H1 (cell line): ENCODE measurements at regions not wholly inside any gene's neighbourhood (a gene's known extent, or its start where the extent isn't known, plus 50 kb on each side); places are given as distances from the start of the nearest gene placed in this dataset.

Source experiments
- CTCF ChIA-PET: fragments of 300-600 bp; sonication (Branson Sonifier 250); formaldehyde crosslinking; loops from one replicate; lab custom pipeline; 2021; ENCODE audit not compliant: partially characterized antibody; lab: Charles Lee
- POLR2A ChIA-PET: fragments of 300-600 bp; sonication (Branson Sonifier 250); formaldehyde crosslinking; loops from one replicate; lab custom pipeline; 2021; ENCODE audit warnings: inconsistent platforms; ENCODE audit not compliant: partially characterized antibody; lab: Charles Lee
- DNase-seq, 2 experiments: peaks; one replicate each; pipeline versions ENCODE4 v3.0.0 to v3.0.0-alpha.2; 2010 to 2022; ENCODE audit warnings: low spot score in 2 of 2, low read depth in 1 of 2, mixed read lengths in 1 of 2
- FAIRE-seq: peaks from 2 replicates; lab custom pipeline; 2011; peaks lifted over from hg19 to GRCh38; lab: Jason Lieb, UNC
- H2AFZ ChIP-seq: 2 replicates; pipeline ENCODE4 v1.8.1; 2012; ENCODE audit warnings: low read length, inconsistent platforms
- H2AK5ac ChIP-seq: 2 replicates; pipeline ENCODE4 v1.6.1; 2013; ENCODE audit warnings: low read depth, low read length
- H2BK120ac ChIP-seq: replicated peaks from 2 replicates; pipeline ENCODE3; 2013; ENCODE audit warnings: low read depth, low read length, inconsistent platforms
- H2BK12ac ChIP-seq: 2 replicates; pipeline ENCODE4 v1.6.1; 2013; ENCODE audit warnings: low read depth, low read length
- H2BK15ac ChIP-seq: 2 replicates; pipeline ENCODE4 v1.6.1; 2013; ENCODE audit warnings: low read length
- H2BK20ac ChIP-seq: 2 replicates; pipeline ENCODE4 v1.6.1; 2013; ENCODE audit warnings: low read length
- H2BK5ac ChIP-seq: 2 replicates; pipeline ENCODE4 v1.6.1; 2013; ENCODE audit warnings: low read depth, low read length
- H3K14ac ChIP-seq: 2 replicates; pipeline ENCODE4 v1.6.1; 2013; ENCODE audit warnings: inconsistent platforms; ENCODE audit not compliant: insufficient read length
- H3K18ac ChIP-seq: 2 replicates; pipeline ENCODE4 v1.6.1; 2013; ENCODE audit warnings: low read length; ENCODE audit errors: extremely low read depth
- H3K23ac ChIP-seq: 2 replicates; pipeline ENCODE4 v1.6.1; 2013; ENCODE audit warnings: inconsistent platforms; ENCODE audit not compliant: insufficient read length
- H3K23me2 ChIP-seq: 2 replicates; pipeline ENCODE4 v1.6.1; 2013; ENCODE audit warnings: low read depth, low read length
- H3K27ac ChIP-seq: 2 replicates; pipeline ENCODE4 v1.6.1; 2011; ENCODE audit warnings: low read depth, low read length, inconsistent platforms
- H3K27me3 ChIP-seq, 4 experiments: replicated peaks in 1 of 4; 1 replicate in 1 of 4; 2 replicates in 3 of 4; pipeline versions ENCODE4 v1.6.1 to v1.8.1; 2011 to 2013; ENCODE audit warnings: low read length in 3 of 4, mild to moderate bottlenecking in 3 of 4, inconsistent platforms in 2 of 4, mixed read lengths in 2 of 4, moderate library complexity in 1 of 4; ENCODE audit not compliant: control insufficient read depth in 3 of 4, insufficient read depth in 3 of 4; ENCODE audit errors: extremely low read depth in 1 of 4
- H3K36me3 ChIP-seq, 4 experiments: 2 replicates each; pipeline versions ENCODE4 v1.6.1 to v1.8.1; 2011 to 2013; ENCODE audit warnings: mild to moderate bottlenecking in 4 of 4, low read length in 3 of 4, moderate library complexity in 2 of 4, control low read depth in 1 of 4, inconsistent platforms in 1 of 4; ENCODE audit not compliant: insufficient read depth in 4 of 4, control insufficient read depth in 2 of 4
- H3K4ac ChIP-seq: replicated peaks from 2 replicates; pipeline ENCODE3; 2013; ENCODE audit warnings: low read length, low read depth, mixed read lengths, inconsistent platforms; ENCODE audit not compliant: insufficient read length
- H3K4me1 ChIP-seq, 4 experiments: replicated peaks in 1 of 4; 1 replicate in 1 of 4; 2 replicates in 3 of 4; pipeline versions ENCODE4 v1.6.1 to v1.8.1; 2011 to 2013; ENCODE audit warnings: low read length in 3 of 4, inconsistent platforms in 2 of 4, mixed read lengths in 1 of 4; ENCODE audit not compliant: insufficient read depth in 4 of 4, control insufficient read depth in 3 of 4
- H3K4me2 ChIP-seq, 2 experiments: 2 replicates each; pipeline versions ENCODE4 v1.6.1 to v1.8.1; 2011 to 2013; ENCODE audit warnings: low read depth in 2 of 2, low read length in 2 of 2, control low read depth in 1 of 2, inconsistent platforms in 1 of 2, mild to moderate bottlenecking in 1 of 2; ENCODE audit not compliant: insufficient read depth in 1 of 2
- H3K4me3 ChIP-seq, 4 experiments: fragments of 200-600, 300-600 bp in 1 of 4; sonication (generic), shearing (Covaris generic), sonication (Bioruptor Twin) in 1 of 4; 2 replicates each; pipeline versions ENCODE4 v1.5.1 to v1.8.1; 2011 to 2016; ENCODE audit warnings: low read length in 4 of 4, low read depth in 3 of 4, control low read depth in 2 of 4, inconsistent platforms in 2 of 4, mild to moderate bottlenecking in 2 of 4, mixed read lengths in 1 of 4, moderate library complexity in 1 of 4; ENCODE audit not compliant: insufficient read depth in 2 of 4; ENCODE audit errors: extremely low read depth in 1 of 4
- H3K56ac ChIP-seq: replicated peaks from 2 replicates; pipeline ENCODE3; 2013; ENCODE audit warnings: low read depth, mild to moderate bottlenecking, mixed read lengths, low read length, inconsistent platforms; ENCODE audit not compliant: insufficient read length
- H3K79me1 ChIP-seq: 2 replicates; pipeline ENCODE4 v1.6.1; 2013; ENCODE audit warnings: low read depth, low read length, control low read depth
- H3K79me2 ChIP-seq, 2 experiments: 2 replicates each; pipeline versions ENCODE4 v1.6.1 to v1.8.1; 2012 to 2013; ENCODE audit warnings: low read length in 2 of 2, mild to moderate bottlenecking in 2 of 2, inconsistent platforms in 1 of 2; ENCODE audit not compliant: insufficient read depth in 2 of 2, control insufficient read depth in 1 of 2
- H3K9ac ChIP-seq, 4 experiments: replicated peaks in 1 of 4; 1 replicate in 1 of 4; 2 replicates in 3 of 4; pipeline versions ENCODE4 v1.6.1 to v1.8.1; 2011 to 2013; ENCODE audit warnings: low read depth in 3 of 4, low read length in 3 of 4, control low read depth in 2 of 4, mild to moderate bottlenecking in 2 of 4, moderate library complexity in 2 of 4, inconsistent platforms in 1 of 4; ENCODE audit errors: extremely low read depth in 1 of 4
- H3K9me3 ChIP-seq, 2 experiments: 2 replicates each; pipeline versions ENCODE4 v1.6.1 to v1.8.1; 2012 to 2013; ENCODE audit warnings: mild to moderate bottlenecking in 2 of 2, moderate library complexity in 2 of 2, control low read depth in 1 of 2, inconsistent platforms in 1 of 2, low read depth in 1 of 2, low read length in 1 of 2, mixed read lengths in 1 of 2; ENCODE audit not compliant: insufficient read depth in 2 of 2
- H4K20me1 ChIP-seq, 2 experiments: replicated peaks in 1 of 2; 2 replicates each; pipeline versions ENCODE3 to v1.8.1; 2011 to 2013; ENCODE audit warnings: inconsistent platforms in 2 of 2, low read length in 2 of 2, mild to moderate bottlenecking in 1 of 2; ENCODE audit not compliant: insufficient read depth in 2 of 2, control insufficient read depth in 1 of 2
- H4K5ac ChIP-seq: 2 replicates; pipeline ENCODE4 v1.6.1; 2013; ENCODE audit warnings: low read length, low read depth, mixed read lengths, inconsistent platforms; ENCODE audit not compliant: insufficient read length
- H4K8ac ChIP-seq: 2 replicates; pipeline ENCODE4 v1.8.0; 2013; ENCODE audit warnings: mild to moderate bottlenecking, moderate library complexity, low read length, inconsistent platforms; ENCODE audit not compliant: insufficient read depth; ENCODE audit errors: extremely low read depth
- H4K91ac ChIP-seq: replicated peaks from 2 replicates; pipeline ENCODE3; 2013; ENCODE audit warnings: low read length, mixed read lengths, inconsistent platforms; ENCODE audit not compliant: insufficient read length
- CEBPB ChIP-seq: IDR thresholded peaks from 2 replicates; pipeline ENCODE4 v1.6.1; 2012; ENCODE audit warnings: low read depth, low read length
- CHD1 ChIP-seq: IDR thresholded peaks from 2 replicates; pipeline ENCODE4 v1.6.1; 2012; ENCODE audit warnings: low read depth, low read length, improper control_type of control experiment
- EGR1 ChIP-seq: IDR thresholded peaks from 2 replicates; pipeline ENCODE4 v1.6.1; 2011; ENCODE audit warnings: low read depth, low read length, borderline replicate concordance
- EZH2 ChIP-seq: fragments of 200-600 bp; sonication (generic); IDR thresholded peaks from 2 replicates; pipeline ENCODE4 v1.7.1; 2012; ENCODE audit warnings: low read depth, mild to moderate bottlenecking, moderate library complexity, low read length, inconsistent platforms; ENCODE audit not compliant: severe bottlenecking
- GABPA ChIP-seq: IDR thresholded peaks from 2 replicates; pipeline ENCODE4 v1.6.1; 2011; ENCODE audit warnings: mild to moderate bottlenecking, low read length, moderate library complexity, borderline replicate concordance; ENCODE audit not compliant: insufficient read depth
- GTF2F1 ChIP-seq: IDR thresholded peaks from 2 replicates; pipeline ENCODE4 v1.6.1; 2012; ENCODE audit warnings: low read depth, low read length, improper control_type of control experiment, borderline replicate concordance
- HDAC2 ChIP-seq, 2 experiments: fragments of 300-600 bp in 1 of 2; sonication (generic) in 1 of 2; IDR thresholded peaks; 2 replicates each; pipeline ENCODE4 v1.6.1; 2011 to 2012; ENCODE audit warnings: low read depth in 2 of 2, low read length in 2 of 2, mild to moderate bottlenecking in 2 of 2, moderate library complexity in 2 of 2, borderline replicate concordance in 1 of 2, inconsistent platforms in 1 of 2
- SIN3A ChIP-seq, 2 experiments: IDR thresholded peaks in 1 of 2; conservative IDR thresholded peaks in 1 of 2; 2 replicates each; pipeline ENCODE4 v1.6.1; 2011 to 2012; ENCODE audit warnings: low read length in 2 of 2, improper control_type of control experiment in 1 of 2, low read depth in 1 of 2, mild to moderate bottlenecking in 1 of 2
- SP2 ChIP-seq: IDR thresholded peaks from 2 replicates; pipeline ENCODE4 v1.6.1; 2012; ENCODE audit warnings: mild to moderate bottlenecking, low read length, inconsistent platforms
- TAF1 ChIP-seq: IDR thresholded peaks from 2 replicates; pipeline ENCODE4 v1.6.1; 2011; ENCODE audit warnings: mild to moderate bottlenecking, low read depth, low read length
- TEAD4 ChIP-seq: IDR thresholded peaks from 2 replicates; pipeline ENCODE4 v1.6.1; 2012; ENCODE audit warnings: low read depth, low read length, inconsistent platforms, mixed read lengths
- WGBS, 2 experiments: shearing (Covaris generic) in 1 of 2; methylation state at CpG; one replicate each; pipeline versions ENCODE4 v1.1.6 to v1.1.7; 2013 to 2015; ENCODE audit warnings: low lambda C conversion rate in 2 of 2, mixed read lengths in 2 of 2, inconsistent platforms in 1 of 2, low coverage in 1 of 2, missing lambda C conversion rate in 1 of 2; ENCODE audit not compliant: insufficient replicate concordance in 2 of 2, insufficient coverage in 1 of 2, insufficient read length in 1 of 2; ENCODE audit errors: extremely low coverage in 1 of 2, missing lambda C conversion rate in 1 of 2; 5-methylcytosine and 5-hydroxymethylcytosine counted together
- TF ChIP-seq, protein P1 (sequence below): IDR thresholded peaks from 2 replicates; pipeline ENCODE4 v1.6.1; 2012; ENCODE audit warnings: inconsistent platforms

- no peaks in the 10 kb centered on the region for H3K23me2 ChIP-seq
- H4K5ac ChIP-seq = no peak overlapping the region
- H3K79me2 ChIP-seq = no peaks in the 10 kb centered on the region
- no peaks in the 10 kb centered on the region for H3K36me3 ChIP-seq
- H3K79me1 ChIP-seq = no peaks in the 10 kb centered on the region
- no peaks in the 10 kb centered on the region; a peak in 1 of 7 replicates for H3K27me3 ChIP-seq
- H4K91ac ChIP-seq = no peak overlapping the region
- no peak overlapping the region for H2BK15ac ChIP-seq
- no peak overlapping the region for H3K56ac ChIP-seq
- H4K8ac ChIP-seq = no peak overlapping the region
- no peak overlapping the region for H2BK5ac ChIP-seq
- H2BK12ac ChIP-seq = no peak overlapping the region
- no peak overlapping the region for H3K4me2 ChIP-seq
- DNase-seq (no peak), FAIRE-seq (no peak)
- no peaks in the 10 kb centered on the region for H4K20me1 ChIP-seq
- H3K4me1 ChIP-seq = peaks cover 0 to 4% (median 0%) of the 10 kb centered on the region in 4 experiments; a peak in 1 of 7 replicates
- no peak overlapping the region for H2AK5ac ChIP-seq
- H3K4me3 ChIP-seq = no peak overlapping the region
- ChIA-PET CTCF (interaction anchor here (1.0 kb wide), 1 partner anchor 14 kb away, joined by 3 read pairs; no protein-coding TSS in a partner anchor), POLR2A (no interaction called here)
- 94% methylated on average over 1 of the region's 1 CpG; no CpG with 5 or more reads in 1 of the 2 experiments for WGBS, 2 experiments
- no peak overlapping the region for H3K14ac ChIP-seq
- H3K23ac ChIP-seq = no peak overlapping the region
- H3K18ac ChIP-seq = no peak overlapping the region
- no peak overlapping the region for H2AFZ ChIP-seq
- H3K4ac ChIP-seq = no peak overlapping the region
- 0 out of 4 replicates have a peak, but pooled peaks cover 2 to 3% of the 10 kb centered on the region in 2 experiments for H3K9me3 ChIP-seq
- H2BK120ac ChIP-seq = no peak overlapping the region
- H3K9ac ChIP-seq = no peak overlapping the region
- no peak overlapping the region for H3K27ac ChIP-seq
- no peak overlapping the region for H2BK20ac ChIP-seq
- TF ChIP-seq SP2 (no peak), CEBPB (no peak), GTF2F1 (no peak), HDAC2 (IDR thresholded peaks at IDR 0.05; ENCODE audit: borderline replicate concordance in 1 of 2, low read depth in 2 of 2, low read length in 2 of 2) (no peak), CHD1 (no peak), GABPA (no peak), TEAD4 (no peak), EGR1 (no peak), SIN3A (conservative IDR thresholded peaks at IDR 0.05 in 1 of 2, IDR thresholded peaks at IDR 0.05 in 1 of 2; ENCODE audit: low read depth in 1 of 2, low read length in 2 of 2) (no peak), EZH2 (no peak), TAF1 (no peak)
- TF ChIP-seq, protein P1, sequence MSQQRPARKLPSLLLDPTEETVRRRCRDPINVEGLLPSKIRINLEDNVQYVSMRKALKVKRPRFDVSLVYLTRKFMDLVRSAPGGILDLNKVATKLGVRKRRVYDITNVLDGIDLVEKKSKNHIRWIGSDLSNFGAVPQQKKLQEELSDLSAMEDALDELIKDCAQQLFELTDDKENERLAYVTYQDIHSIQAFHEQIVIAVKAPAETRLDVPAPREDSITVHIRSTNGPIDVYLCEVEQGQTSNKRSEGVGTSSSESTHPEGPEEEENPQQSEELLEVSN = no peak
These were observed 388.1 kb upstream of the PRICKLE1 start for GRCh38 chr12:42977451-42978230.
